ENCODE measurements at regions not wholly inside any gene's neighbourhood (a gene's known extent, or its start where the extent isn't known, plus 50 kb on each side); places are given as distances from the start of the nearest gene placed in this dataset.

DNA sequence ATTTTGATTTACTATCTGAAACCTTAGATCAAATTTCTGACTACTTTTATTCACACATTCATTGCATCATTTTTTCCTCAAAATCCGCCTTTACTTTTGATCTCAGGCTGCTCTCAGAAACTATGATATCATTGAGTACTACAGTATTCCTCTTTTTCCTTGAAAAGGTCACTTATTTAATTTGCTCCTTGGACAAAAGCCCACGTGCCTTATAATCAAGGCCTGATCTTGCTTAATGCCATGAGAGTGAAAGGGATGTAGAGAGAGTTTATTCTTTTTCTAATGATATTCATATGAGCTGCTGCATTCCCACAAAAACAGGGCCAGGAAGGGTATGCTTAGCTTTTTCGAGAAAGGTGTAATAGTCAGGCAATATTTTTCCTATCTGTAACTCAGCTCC, 327.0 kb downstream of the ETS1 start:
- no peak for DNase-seq (ENCODE audit: low read depth)

DNA sequence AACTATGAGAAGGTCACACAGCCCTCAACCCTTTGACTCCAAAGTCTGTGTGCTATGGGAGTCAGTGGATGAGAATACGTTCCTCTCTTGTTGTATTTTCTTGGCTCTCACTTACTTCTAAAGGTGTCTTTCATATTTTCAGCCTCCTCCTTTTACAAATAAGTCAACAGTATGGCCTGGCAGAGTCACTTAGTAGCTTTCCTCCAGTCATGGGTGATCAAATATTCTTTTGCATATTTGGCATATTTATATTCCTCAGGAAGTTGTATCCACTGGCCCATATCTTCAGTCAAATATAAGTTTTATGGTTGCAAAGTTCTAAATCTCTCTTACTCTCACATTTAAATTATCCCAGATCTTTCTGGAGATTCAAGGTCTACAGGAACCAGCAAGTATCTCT, 327.5 kb downstream of the ETS1 start:
- DNase-seq (ENCODE audit: low read depth) = no peak

GRCh38 chr11:128254941-128255340, 332.4 kb downstream of the ETS1 start:
- no peak for DNase-seq (ENCODE audit: low read depth)

DNA sequence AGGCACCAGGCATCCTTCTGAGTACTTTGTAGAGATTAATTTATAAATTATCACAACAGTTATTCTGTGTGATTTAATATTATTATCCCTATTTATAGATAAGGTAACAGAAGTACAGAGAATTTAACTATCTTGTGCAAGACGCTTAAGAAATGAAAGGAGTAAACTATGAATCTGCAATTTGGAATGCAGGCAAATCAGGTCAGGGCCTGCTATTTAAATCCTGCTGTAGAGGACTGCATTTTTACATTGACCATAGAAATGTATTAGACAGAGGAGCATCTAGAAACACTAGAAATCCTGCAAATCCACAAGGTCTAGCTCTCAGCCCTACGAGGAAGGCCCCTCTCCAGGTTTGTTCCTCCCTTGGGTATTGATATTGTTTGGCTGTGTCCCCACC, 336.2 kb downstream of the ETS1 start:
- no peak for DNase-seq (ENCODE audit: low read depth)

DNA sequence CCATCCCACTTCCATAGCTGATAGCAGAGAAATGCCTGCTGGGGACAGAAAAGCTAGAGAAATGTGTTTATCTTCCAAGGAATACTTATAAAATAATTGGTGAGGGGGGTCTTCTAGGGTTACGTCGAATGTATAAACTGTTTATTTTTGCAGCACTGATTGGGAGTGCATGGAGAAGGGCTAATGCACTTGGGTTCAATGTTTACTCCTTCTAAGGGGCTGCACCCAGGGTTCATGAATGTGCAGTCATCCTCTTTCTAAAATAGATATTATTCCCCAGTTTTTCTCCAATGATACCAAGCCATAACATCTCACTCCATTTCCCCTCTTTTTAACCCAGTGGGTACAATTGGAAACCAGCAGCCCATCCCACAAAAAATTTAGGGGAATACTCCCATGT, 336.9 kb downstream of the ETS1 start:
- DNase-seq (ENCODE audit: low read depth) = no peak

GRCh38 chr11:128246810-128247594, 340.4 kb downstream of the ETS1 start:
- no peak for DNase-seq (ENCODE audit: low read depth)

GRCh38 chr11:128246364-128246801, 341.0 kb downstream of the ETS1 start:
- DNase-seq (ENCODE audit: low read depth) = no peak

DNA sequence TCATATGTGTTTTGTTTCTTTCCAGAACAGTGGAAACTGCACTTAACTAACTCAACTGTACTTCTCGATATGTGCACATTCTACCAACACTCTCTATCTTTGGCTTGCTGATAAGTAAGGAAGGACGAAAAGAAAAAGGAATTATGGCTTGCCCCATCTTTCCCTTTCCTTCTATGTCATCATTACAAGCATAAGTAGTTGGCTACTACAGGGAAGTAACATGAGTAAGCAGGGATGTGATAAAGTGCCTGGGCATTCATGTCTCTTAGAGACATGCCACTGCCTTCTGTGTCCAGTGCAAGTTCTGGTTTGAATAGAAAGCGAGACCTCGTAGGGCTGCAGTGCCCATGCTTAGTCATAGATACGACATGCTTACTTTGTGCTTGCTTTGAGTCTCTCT, 342.5 kb downstream of the ETS1 start:
- no peak for DNase-seq (ENCODE audit: low read depth)

DNA sequence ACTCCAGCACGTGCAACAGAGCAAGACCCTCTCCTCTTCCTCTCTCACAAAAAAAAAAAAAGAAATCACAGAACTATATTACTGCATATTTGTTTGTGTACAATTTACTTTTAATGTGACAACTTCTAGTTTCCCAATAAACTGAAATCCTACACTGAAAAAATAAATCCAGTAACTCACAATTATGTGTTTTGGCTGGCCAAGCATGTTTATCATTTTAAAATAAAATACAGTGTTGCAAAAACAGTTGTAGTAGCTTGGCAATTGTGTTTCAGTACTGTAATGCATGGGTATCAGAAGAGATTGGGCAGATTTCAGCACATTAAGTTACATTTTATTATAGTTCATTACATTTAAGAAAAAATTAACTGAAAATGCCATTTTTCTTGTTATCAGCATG, 344.9 kb downstream of the ETS1 start:
- no peak for DNase-seq (ENCODE audit: low read depth)

DNA sequence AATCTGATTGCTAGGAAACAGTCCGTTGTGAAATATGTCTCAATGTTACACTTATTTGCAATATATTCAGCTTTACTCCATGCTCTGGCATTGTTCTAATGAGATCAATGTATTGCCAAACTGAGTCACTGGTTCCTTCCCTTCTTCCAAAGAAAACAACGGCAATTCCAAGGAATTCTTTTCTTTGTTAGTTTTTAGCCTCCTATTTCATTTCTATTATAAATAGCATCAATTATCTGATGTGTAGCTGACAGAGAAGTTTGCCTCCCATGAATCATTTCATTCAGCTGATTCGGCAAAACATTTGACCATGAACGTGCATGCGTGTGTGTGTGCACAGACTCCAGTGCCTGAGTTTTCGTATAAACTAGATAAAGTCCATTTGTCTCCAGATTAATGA, 346.8 kb downstream of the ETS1 start:
- no peak for DNase-seq (ENCODE audit: low read depth)

DNA sequence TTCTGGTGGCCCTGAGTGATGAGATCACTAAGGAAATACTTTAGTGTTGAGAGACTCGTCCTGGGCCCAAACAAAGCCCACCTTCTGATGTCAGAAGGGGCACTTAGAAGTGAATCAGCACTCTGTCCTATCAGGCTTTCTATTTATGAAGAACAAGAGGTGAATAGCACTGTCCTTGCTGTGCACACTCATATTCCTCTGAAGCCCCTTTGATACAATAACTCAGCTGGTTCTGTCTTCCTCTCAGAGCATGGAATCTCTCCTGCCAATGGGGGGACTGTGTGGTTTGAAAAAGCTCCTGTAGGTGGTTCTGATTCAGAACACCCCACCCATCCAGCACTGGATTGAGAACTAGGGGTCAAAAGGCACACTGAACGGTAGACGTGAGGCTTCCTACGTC, 348.1 kb downstream of the ETS1 start:
- no peak for DNase-seq (ENCODE audit: low read depth)

GRCh38 chr11:128238521-128239265, 348.7 kb downstream of the ETS1 start:
- DNase-seq (ENCODE audit: low read depth) = no peak

DNA sequence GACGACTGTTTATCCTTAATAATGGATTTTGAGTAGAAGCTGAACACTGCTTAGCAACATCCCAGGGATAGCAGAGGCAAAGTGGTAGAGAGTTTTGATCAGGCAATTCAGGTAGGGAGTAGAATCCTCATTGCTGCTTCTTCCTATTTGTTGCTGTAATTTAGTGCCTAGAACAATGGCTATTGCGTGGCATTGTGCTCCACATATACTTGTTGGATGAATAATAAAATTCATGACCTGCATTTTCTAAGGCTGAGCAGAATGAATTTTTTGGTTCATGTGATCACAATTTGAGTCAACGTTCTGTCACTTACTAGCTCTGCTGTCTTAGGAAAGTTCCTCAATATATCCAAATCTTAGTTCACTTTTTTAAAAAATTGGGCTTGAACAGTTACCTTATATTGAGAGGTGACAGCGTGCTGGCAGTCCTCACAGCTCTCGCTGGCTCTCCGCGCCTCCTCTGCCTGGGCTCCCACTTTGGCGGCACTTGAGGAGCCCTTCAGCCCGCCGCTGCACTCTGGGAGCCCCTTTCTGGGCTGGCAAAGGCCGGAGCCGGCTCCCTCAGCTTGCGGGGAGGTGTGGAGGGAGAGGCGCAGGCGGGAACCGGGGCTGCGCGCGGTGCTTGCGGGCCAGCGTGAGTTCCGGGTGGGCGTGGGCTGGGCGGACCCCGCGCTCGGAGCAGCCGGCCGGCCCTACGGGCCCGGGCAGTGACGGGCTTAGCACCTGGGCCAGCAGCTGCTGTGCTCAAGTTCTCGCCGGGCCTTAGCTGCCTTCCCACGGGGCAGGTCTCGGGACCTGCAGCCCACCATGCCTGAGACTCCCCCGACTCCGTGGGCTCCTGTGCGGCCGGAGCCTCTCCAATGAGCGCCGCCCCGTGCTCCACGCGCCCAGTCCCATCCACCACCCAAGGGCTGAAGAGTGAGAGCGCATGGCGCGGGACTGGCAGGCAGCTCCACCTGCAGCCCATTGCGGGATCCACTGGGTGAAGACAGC, 350.6 kb downstream of the ETS1 start:
- DNase-seq (ENCODE audit: low read depth) = no peak

GRCh38 chr11:128235958-128236357, 351.4 kb downstream of the ETS1 start:
- DNase-seq (ENCODE audit: low read depth) = no peak

GRCh38 chr11:128235426-128235825, 351.9 kb downstream of the ETS1 start:
- DNase-seq (ENCODE audit: low read depth) = no peak

DNA sequence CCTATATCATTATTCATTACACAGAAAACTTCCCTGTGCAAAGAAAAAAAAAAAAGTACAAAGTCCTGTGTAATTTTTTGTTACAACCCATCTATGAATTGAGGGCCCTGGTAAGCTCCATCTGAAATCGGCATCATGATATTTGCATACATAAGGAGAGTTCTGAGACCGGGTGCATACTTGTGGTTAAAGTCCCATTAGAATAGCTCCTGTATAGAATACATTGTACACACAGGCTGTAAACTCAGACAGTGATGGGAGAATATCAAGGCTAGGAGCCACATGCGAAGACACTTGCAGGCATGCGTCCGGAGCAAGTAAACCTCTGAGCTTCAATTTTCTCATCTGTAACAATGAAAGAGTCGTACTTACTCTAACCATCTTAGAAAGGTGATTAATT, 353.2 kb downstream of the ETS1 start:
- DNase-seq (ENCODE audit: low read depth) = no peak

GRCh38 chr11:128232588-128232987, 354.8 kb downstream of the ETS1 start:
- DNase-seq (ENCODE audit: low read depth) = peak; percentile 43

GRCh38 chr11:128231845-128232410, 355.4 kb downstream of the ETS1 start:
- no peak for DNase-seq (ENCODE audit: low read depth)

GRCh38 chr11:128227466-128227865, 359.9 kb downstream of the ETS1 start:
- no peak for DNase-seq (ENCODE audit: low read depth)

DNA sequence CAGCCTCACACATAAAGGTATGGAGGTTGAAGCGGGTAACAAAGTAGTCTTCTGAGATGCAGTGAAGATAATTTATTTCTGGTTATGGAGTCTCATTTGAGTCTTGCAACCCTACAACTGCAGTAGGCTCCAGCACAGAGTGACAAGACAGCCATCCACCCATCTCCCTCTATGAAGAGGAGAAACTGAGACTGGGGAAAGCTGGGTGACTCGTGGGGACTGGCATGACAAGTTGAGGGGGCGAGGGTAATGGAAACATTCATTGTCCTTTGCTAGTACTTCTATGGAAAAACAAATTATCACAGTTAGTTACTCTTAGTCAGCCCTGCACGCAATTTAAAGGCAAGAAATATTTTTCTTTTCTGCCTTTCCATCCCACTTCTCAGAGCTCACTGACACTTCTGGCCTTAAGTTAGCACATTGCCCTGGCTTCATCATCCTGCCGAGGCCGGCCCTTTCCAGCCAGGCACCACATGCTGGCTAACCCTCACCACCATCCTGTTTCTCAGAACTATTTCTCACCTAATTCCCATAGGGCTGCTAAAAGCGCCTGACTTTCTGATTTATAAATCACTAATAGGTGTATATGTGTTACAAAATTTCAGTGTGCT, 361.1 kb downstream of the ETS1 start:
- DNase-seq (ENCODE audit: low read depth) = no peak

DNA sequence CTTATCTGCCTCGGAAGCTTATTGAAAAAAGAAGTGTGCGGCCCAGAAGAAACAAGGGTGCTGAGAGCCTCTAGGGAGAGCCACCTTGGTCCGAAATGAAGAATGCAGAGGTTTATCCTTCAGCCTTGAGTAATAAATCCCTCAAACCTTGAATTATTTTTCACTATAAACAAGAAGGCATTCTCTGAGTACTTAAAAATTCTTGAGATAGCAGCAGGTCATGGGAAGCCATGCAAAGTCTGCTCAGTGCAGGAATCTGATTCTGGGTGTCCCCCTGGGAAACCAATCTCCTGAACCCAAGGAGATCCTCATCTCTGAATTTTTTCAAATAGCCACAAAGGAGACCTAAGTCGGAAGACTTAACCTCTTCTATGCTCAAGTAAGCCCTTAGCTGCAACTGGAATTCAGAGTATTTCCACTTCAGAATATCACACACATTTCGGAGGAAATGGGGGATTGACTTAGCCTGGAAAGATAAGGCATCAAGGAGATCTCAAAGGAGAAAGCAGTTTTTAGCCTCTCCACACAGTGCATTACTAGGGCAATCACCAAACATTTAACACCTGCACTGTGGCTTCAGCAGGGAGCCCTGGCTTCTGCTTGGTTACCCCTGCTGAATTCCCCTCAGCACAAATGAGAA, 365.0 kb downstream of the ETS1 start:
- no peak for DNase-seq (ENCODE audit: low read depth)
